RWPE1 (cell line): ENCODE measurements at regions not wholly inside any gene's neighbourhood (a gene's known extent, or its start where the extent isn't known, plus 50 kb on each side); places are given as distances from the start of the nearest gene placed in this dataset.

ENCODE experiments used
- CTCF ChIA-PET: fragments of 350-600 bp; sonication (Branson Sonifier 250); formaldehyde crosslinking; extraction: SDS; loops from one replicate; lab custom pipeline; 2021; lab: Yijun Ruan, JAX
- POLR2A ChIA-PET: fragments of 400-600 bp; formaldehyde crosslinking; extraction: SDS; loops from one replicate; lab custom pipeline; 2020; ENCODE audit warnings: antibody characterized with exemption; ENCODE audit not compliant: low non-redundant PET; lab: Yijun Ruan, JAX
- DNase-seq: peaks from one replicate; pipeline ENCODE4 v3.0.0; 2012; ENCODE audit warnings: low spot score
- H3K27ac ChIP-seq: fragments of 450-650 bp; 2 replicates; pipeline ENCODE4 v1.5.1; 2017
- TF ChIP-seq, protein P1 (sequence below): fragments of 450-650 bp; conservative IDR thresholded peaks from 2 replicates; pipeline ENCODE4 v1.5.1; 2017; ENCODE audit warnings: low read depth, mild to moderate bottlenecking

- POLR2A ChIA-PET: no interaction called here
- H3K27ac ChIP-seq: no peak overlapping the region
- TF ChIP-seq, protein P1, sequence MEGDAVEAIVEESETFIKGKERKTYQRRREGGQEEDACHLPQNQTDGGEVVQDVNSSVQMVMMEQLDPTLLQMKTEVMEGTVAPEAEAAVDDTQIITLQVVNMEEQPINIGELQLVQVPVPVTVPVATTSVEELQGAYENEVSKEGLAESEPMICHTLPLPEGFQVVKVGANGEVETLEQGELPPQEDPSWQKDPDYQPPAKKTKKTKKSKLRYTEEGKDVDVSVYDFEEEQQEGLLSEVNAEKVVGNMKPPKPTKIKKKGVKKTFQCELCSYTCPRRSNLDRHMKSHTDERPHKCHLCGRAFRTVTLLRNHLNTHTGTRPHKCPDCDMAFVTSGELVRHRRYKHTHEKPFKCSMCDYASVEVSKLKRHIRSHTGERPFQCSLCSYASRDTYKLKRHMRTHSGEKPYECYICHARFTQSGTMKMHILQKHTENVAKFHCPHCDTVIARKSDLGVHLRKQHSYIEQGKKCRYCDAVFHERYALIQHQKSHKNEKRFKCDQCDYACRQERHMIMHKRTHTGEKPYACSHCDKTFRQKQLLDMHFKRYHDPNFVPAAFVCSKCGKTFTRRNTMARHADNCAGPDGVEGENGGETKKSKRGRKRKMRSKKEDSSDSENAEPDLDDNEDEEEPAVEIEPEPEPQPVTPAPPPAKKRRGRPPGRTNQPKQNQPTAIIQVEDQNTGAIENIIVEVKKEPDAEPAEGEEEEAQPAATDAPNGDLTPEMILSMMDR: no peak
- no peak for DNase-seq
- CTCF ChIA-PET: no interaction called here
Observed at GRCh38 chr6:143569040-143569439, 57.5 kb upstream of the FUCA2 start.

GRCh38 chr6:143564484-143565017 is 53.0 kb upstream of the FUCA2 start:
- DNase-seq: no peak
- H3K27ac ChIP-seq: no peak overlapping the region
- POLR2A ChIA-PET: no interaction called here
- CTCF ChIA-PET: no interaction called here
- TF ChIP-seq, protein P1: no peak

GRCh38 chr6:143562143-143562542 is 50.6 kb upstream of the FUCA2 start:
- no peak for DNase-seq
- TF ChIP-seq, protein P1: no peak
- CTCF ChIA-PET: no interaction called here
- POLR2A ChIA-PET: no interaction called here
- no peak overlapping the region for H3K27ac ChIP-seq
